ENCODE measurements at regions not wholly inside any gene's neighbourhood (a gene's known extent, or its start where the extent isn't known, plus 50 kb on each side); places are given as distances from the start of the nearest gene placed in this dataset.

DNA sequence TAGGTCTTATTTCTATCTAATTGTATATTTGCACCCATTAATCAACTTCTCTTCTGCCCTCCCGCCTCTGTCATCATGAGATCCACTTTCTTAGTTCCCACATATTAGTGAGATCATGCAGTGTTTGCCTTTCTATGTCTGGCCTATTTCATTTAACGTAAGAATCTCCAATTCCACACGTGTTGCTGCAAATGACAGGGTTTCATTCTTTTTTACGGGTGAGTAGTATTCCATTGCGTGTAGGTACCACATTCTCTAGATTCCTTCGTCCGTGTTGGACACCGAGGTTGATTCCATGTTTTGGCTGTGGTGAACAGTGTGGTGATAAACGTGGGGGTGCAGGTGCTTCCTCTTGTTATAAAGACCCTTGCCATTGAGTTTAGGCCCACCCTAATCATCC is 64.7 kb upstream of the GSE1 start:
- TF ChIP-seq, protein P1, sequence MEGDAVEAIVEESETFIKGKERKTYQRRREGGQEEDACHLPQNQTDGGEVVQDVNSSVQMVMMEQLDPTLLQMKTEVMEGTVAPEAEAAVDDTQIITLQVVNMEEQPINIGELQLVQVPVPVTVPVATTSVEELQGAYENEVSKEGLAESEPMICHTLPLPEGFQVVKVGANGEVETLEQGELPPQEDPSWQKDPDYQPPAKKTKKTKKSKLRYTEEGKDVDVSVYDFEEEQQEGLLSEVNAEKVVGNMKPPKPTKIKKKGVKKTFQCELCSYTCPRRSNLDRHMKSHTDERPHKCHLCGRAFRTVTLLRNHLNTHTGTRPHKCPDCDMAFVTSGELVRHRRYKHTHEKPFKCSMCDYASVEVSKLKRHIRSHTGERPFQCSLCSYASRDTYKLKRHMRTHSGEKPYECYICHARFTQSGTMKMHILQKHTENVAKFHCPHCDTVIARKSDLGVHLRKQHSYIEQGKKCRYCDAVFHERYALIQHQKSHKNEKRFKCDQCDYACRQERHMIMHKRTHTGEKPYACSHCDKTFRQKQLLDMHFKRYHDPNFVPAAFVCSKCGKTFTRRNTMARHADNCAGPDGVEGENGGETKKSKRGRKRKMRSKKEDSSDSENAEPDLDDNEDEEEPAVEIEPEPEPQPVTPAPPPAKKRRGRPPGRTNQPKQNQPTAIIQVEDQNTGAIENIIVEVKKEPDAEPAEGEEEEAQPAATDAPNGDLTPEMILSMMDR (IDR thresholded peaks at IDR 0.05; ENCODE audit: low read depth, low read length): no peak
- no peak for TF ChIP-seq EZH2phosphoT487 (IDR thresholded peaks at IDR 0.05; ENCODE audit: low read depth)
